H4 (cell line): ENCODE measurements at regions not wholly inside any gene's neighbourhood (a gene's known extent, or its start where the extent isn't known, plus 50 kb on each side); places are given as distances from the start of the nearest gene placed in this dataset.
A peak's percentile ranks its signal among the peaks of the same experiment; 100 is the strongest.

Experiments used
- DNase-seq: peaks from one replicate; pipeline ENCODE4 v3.0.0-alpha.2; 2015; ENCODE audit warnings: low spot score

GRCh38 chr10:111440501-111440900 is 363.7 kb downstream of the ADRA2A start:
- no peak for DNase-seq

- no peak for DNase-seq
Observed at GRCh38 chr10:111445667-111446066, 368.8 kb downstream of the ADRA2A start.

- no peak for DNase-seq
Observed at GRCh38 chr10:111446966-111447365, 370.1 kb downstream of the ADRA2A start.

GRCh38 chr10:111452153-111452552 is 375.3 kb downstream of the ADRA2A start:
- DNase-seq, result no peak

- no peak for DNase-seq
Observed at GRCh38 chr10:111455776-111456426, 379.1 kb downstream of the ADRA2A start.

- no peak for DNase-seq
Observed at GRCh38 chr10:111458256-111458655, 381.4 kb downstream of the ADRA2A start.

GRCh38 chr10:111459967-111460366 is 383.1 kb downstream of the ADRA2A start:
- DNase-seq, result no peak

- DNase-seq, result no peak
Observed at GRCh38 chr10:111472445-111472844, 395.6 kb downstream of the ADRA2A start.

GRCh38 chr10:111473361-111473760 is 396.5 kb downstream of the ADRA2A start:
- DNase-seq, result no peak

GRCh38 chr10:111474786-111475185 is 398.0 kb downstream of the ADRA2A start:
- DNase-seq, result no peak

GRCh38 chr10:111475720-111476119 is 398.9 kb downstream of the ADRA2A start:
- no peak for DNase-seq

- no peak for DNase-seq
Observed at GRCh38 chr10:111478651-111479050, 401.8 kb downstream of the ADRA2A start.

GRCh38 chr10:111479966-111480365 is 403.1 kb downstream of the ADRA2A start:
- no peak for DNase-seq

GRCh38 chr10:111481261-111481826 is 404.5 kb downstream of the ADRA2A start:
- DNase-seq, result peak; percentile 78

- DNase-seq, result no peak
Observed at GRCh38 chr10:111481866-111482265, 405.0 kb downstream of the ADRA2A start.

GRCh38 chr10:111482621-111483216 is 405.9 kb downstream of the ADRA2A start:
- no peak for DNase-seq

- no peak for DNase-seq
Observed at GRCh38 chr10:111485767-111486166, 408.9 kb downstream of the ADRA2A start.

GRCh38 chr10:111486346-111486745 is 409.5 kb downstream of the ADRA2A start:
- DNase-seq, result no peak

GRCh38 chr10:111488668-111489067 is 411.8 kb downstream of the ADRA2A start:
- no peak for DNase-seq

GRCh38 chr10:111491154-111491553 is 414.3 kb downstream of the ADRA2A start:
- DNase-seq, result no peak

GRCh38 chr10:111493024-111493625 is 416.3 kb downstream of the ADRA2A start:
- DNase-seq, result no peak

- no peak for DNase-seq
Observed at GRCh38 chr10:111498560-111498959, 421.7 kb downstream of the ADRA2A start.

GRCh38 chr10:111504376-111504775 is 427.5 kb downstream of the ADRA2A start:
- no peak for DNase-seq
